ENCODE measurements at regions not wholly inside any gene's neighbourhood (a gene's known extent, or its start where the extent isn't known, plus 50 kb on each side); places are given as distances from the start of the nearest gene placed in this dataset.
A peak's percentile ranks its signal among the peaks of the same experiment; 100 is the strongest.

DNA sequence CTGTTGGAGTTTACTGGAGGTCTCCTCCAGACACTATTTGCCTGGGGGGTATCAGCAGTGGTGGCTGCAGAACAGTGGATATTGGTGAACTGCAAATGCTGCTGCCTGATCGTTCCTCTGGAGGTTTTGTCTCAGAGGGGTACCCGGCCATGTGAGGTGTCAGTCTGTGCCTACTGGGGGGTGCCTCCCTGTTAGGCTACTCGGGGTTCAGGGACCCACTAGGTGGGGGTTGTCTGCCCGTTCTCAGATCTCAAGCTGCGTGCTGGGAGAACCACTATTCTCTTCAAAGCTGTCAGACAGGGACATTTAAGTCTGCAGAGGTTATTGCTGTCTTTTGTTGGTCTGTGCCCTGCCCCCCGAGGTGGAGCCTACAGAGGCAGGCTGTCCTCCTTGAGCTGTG, 1333.1 kb upstream of the TPTE start:
- peak; percentile 24 for DNase-seq

Measured in activated effector memory CD4-positive, alpha-beta T cell treated with anti-CD3 and anti-CD28 coated beads, Interleukin-2, amount 50 U/mL, for 16 hours (primary cell).